Naive thymus-derived CD8-positive, alpha-beta T cell (primary cell): ENCODE measurements at regions not wholly inside any gene's neighbourhood (a gene's known extent, or its start where the extent isn't known, plus 50 kb on each side); places are given as distances from the start of the nearest gene placed in this dataset.

ENCODE experiments used
- ATAC-seq, 2 donors: fragments of 150-1000 bp; cut with Tn5 transposase in 1 of 2; sonication (Bioruptor Pico), chemical (Tn5 transposase) in 1 of 2; 1 replicate in 1 of 2; 2 replicates in 1 of 2; pipeline ENCODE4 v1.10.0; 2021; ENCODE audit warnings: mild to moderate bottlenecking in 2 of 2, moderate library complexity in 2 of 2
- POLR2A ChIA-PET: fragments of 350-600 bp; sonication (Branson Sonifier 250); formaldehyde crosslinking; loops from one replicate; lab custom pipeline; 2021; ENCODE audit warnings: antibody characterized with exemption; lab: Charles Lee
- DNase-seq, 10 donors: peaks; one replicate each; pipeline versions ENCODE4 v3.0.0 to v3.0.0-alpha.2; 2020 to 2022
- H3K27ac Mint-ChIP-seq, 10 donors: one replicate each; pipeline ENCODE4 v1.8.0; 2020 to 2022; ENCODE audit warnings: mild to moderate bottlenecking in 10 of 10, mixed read lengths in 10 of 10, moderate library complexity in 4 of 10, inconsistent platforms in 1 of 10
- H3K27me3 Mint-ChIP-seq, 5 donors: one replicate each; pipeline ENCODE4 v1.8.0; 2021 to 2022; ENCODE audit warnings: mixed read lengths in 5 of 5
- H3K36me3 Mint-ChIP-seq, 3 donors: one replicate each; pipeline ENCODE4 v1.8.0; 2020 to 2022; ENCODE audit warnings: mixed read lengths in 3 of 3, mild to moderate bottlenecking in 2 of 3, inconsistent platforms in 1 of 3
- H3K4me1 Mint-ChIP-seq, 4 donors: one replicate each; pipeline ENCODE4 v1.8.0; 2021 to 2022; ENCODE audit warnings: mixed read lengths in 4 of 4
- H3K4me3 Mint-ChIP-seq, 10 donors: one replicate each; pipeline ENCODE4 v1.8.0; 2020 to 2022; ENCODE audit warnings: mild to moderate bottlenecking in 10 of 10, mixed read lengths in 10 of 10, moderate library complexity in 6 of 10, inconsistent platforms in 1 of 10
- H3K9me3 Mint-ChIP-seq, 9 donors: one replicate each; pipeline ENCODE4 v1.8.0; 2020 to 2022; ENCODE audit warnings: mixed read lengths in 9 of 9, mild to moderate bottlenecking in 3 of 9, inconsistent platforms in 1 of 9, moderate library complexity in 1 of 9

GRCh38 chr20:8935878-8936277 lies 133.0 kb upstream of the PLCB4 start:
- no peaks in the 10 kb centered on the region for H3K36me3 Mint-ChIP-seq
- ATAC-seq, result no peak
- no peak overlapping the region for H3K27ac Mint-ChIP-seq
- DNase-seq, result no peak
- no peaks in the 10 kb centered on the region for H3K4me1 Mint-ChIP-seq
- peaks cover 0 to 7% (median 0%) of the 10 kb centered on the region in 9 donors for H3K9me3 Mint-ChIP-seq
- peaks cover 0 to 4% (median 0%) of the 10 kb centered on the region in 5 donors for H3K27me3 Mint-ChIP-seq
- no peak overlapping the region for H3K4me3 Mint-ChIP-seq
- POLR2A ChIA-PET, result no interaction called here

GRCh38 chr20:8938532-8938931 lies 130.4 kb upstream of the PLCB4 start:
- Mint-ChIP-seq H3K4me1 (no peaks in the 10 kb centered on the region), H3K4me3 (no peak overlapping the region), H3K9me3 (peaks cover 0 to 3% (median 0%) of the 10 kb centered on the region in 9 donors), H3K27me3 (peaks cover 0 to 4% (median 0%) of the 10 kb centered on the region in 5 donors), H3K27ac (no peak overlapping the region), H3K36me3 (no peaks in the 10 kb centered on the region)
- POLR2A ChIA-PET, result no interaction called here
- no peak for ATAC-seq
- no peak for DNase-seq

- Mint-ChIP-seq H3K9me3 (peaks cover 0 to 3% (median 0%) of the 10 kb centered on the region in 9 donors), H3K4me1 (no peaks in the 10 kb centered on the region), H3K36me3 (no peaks in the 10 kb centered on the region), H3K27ac (no peak overlapping the region), H3K4me3 (no peak overlapping the region), H3K27me3 (peaks cover 0 to 4% (median 0%) of the 10 kb centered on the region in 5 donors)
- ATAC-seq (no peak), DNase-seq (no peak)
- POLR2A ChIA-PET, result no interaction called here
Observed at GRCh38 chr20:8940326-8940725, 128.6 kb upstream of the PLCB4 start.

- H3K36me3 Mint-ChIP-seq, result no peaks in the 10 kb centered on the region
- H3K27me3 Mint-ChIP-seq, result no peaks in the 10 kb centered on the region
- no peak for ATAC-seq
- no peak for DNase-seq
- H3K9me3 Mint-ChIP-seq, result peaks cover 0 to 3% (median 0%) of the 10 kb centered on the region in 9 donors
- no peak overlapping the region for H3K4me3 Mint-ChIP-seq
- POLR2A ChIA-PET, result no interaction called here
- H3K27ac Mint-ChIP-seq, result no peak overlapping the region
- H3K4me1 Mint-ChIP-seq, result no peaks in the 10 kb centered on the region
Observed at GRCh38 chr20:8943631-8944030, 125.3 kb upstream of the PLCB4 start.

GRCh38 chr20:8946036-8946940 lies 122.6 kb upstream of the PLCB4 start:
- H3K4me3 Mint-ChIP-seq, result no peak overlapping the region

GRCh38 chr20:8948442-8949020 lies 120.4 kb upstream of the PLCB4 start:
- no peaks in the 10 kb centered on the region for H3K36me3 Mint-ChIP-seq
- H3K27ac Mint-ChIP-seq, result no peak overlapping the region
- H3K4me1 Mint-ChIP-seq, result no peaks in the 10 kb centered on the region
- peaks cover 0 to 1% (median 0%) of the 10 kb centered on the region in 9 donors for H3K9me3 Mint-ChIP-seq
- H3K4me3 Mint-ChIP-seq, result no peak overlapping the region
- no peak for DNase-seq
- no peak for ATAC-seq
- POLR2A ChIA-PET, result no interaction called here
- H3K27me3 Mint-ChIP-seq, result peaks cover 0 to 2% (median 0%) of the 10 kb centered on the region in 5 donors

More at GRCh38 chr20:8946036-8946940, 122.6 kb upstream of the PLCB4 start:
- Mint-ChIP-seq H3K4me1 (no peaks in the 10 kb centered on the region), H3K9me3 (no peaks in the 10 kb centered on the region), H3K27me3 (peaks cover 0 to under 1% (median 0%) of the 10 kb centered on the region in 5 donors), H3K36me3 (no peaks in the 10 kb centered on the region), H3K27ac (no peak overlapping the region)
- no peak for DNase-seq
- POLR2A ChIA-PET, result no interaction called here
- ATAC-seq, result no peak

- Mint-ChIP-seq H3K4me3 (no peak overlapping the region), H3K27ac (no peak overlapping the region), H3K27me3 (peaks cover 0 to 2% (median 0%) of the 10 kb centered on the region in 5 donors), H3K9me3 (peaks cover 0 to 1% (median 0%) of the 10 kb centered on the region in 9 donors), H3K4me1 (no peaks in the 10 kb centered on the region), H3K36me3 (no peaks in the 10 kb centered on the region)
- DNase-seq (no peak), ATAC-seq (no peak)
- POLR2A ChIA-PET, result no interaction called here
Observed at GRCh38 chr20:8951164-8951563, 117.7 kb upstream of the PLCB4 start.

GRCh38 chr20:8952721-8953120 lies 116.2 kb upstream of the PLCB4 start:
- Mint-ChIP-seq H3K4me3 (no peak overlapping the region), H3K27ac (no peak overlapping the region), H3K27me3 (peaks cover 0 to 2% (median 0%) of the 10 kb centered on the region in 5 donors), H3K9me3 (peaks cover 0 to 2% (median 0%) of the 10 kb centered on the region in 9 donors), H3K36me3 (no peaks in the 10 kb centered on the region), H3K4me1 (no peaks in the 10 kb centered on the region)
- ATAC-seq, result no peak
- no peak for DNase-seq
- POLR2A ChIA-PET, result no interaction called here

- Mint-ChIP-seq H3K4me3 (no peak overlapping the region), H3K9me3 (peaks cover 0 to 2% (median 0%) of the 10 kb centered on the region in 9 donors), H3K27ac (no peak overlapping the region), H3K27me3 (peaks cover 0 to 2% (median 0%) of the 10 kb centered on the region in 5 donors), H3K36me3 (no peaks in the 10 kb centered on the region), H3K4me1 (no peaks in the 10 kb centered on the region)
- ATAC-seq (no peak), DNase-seq (no peak)
- POLR2A ChIA-PET, result no interaction called here
Observed at GRCh38 chr20:8953300-8953699, 115.6 kb upstream of the PLCB4 start.

GRCh38 chr20:8960241-8960640 lies 108.6 kb upstream of the PLCB4 start:
- peaks cover 0 to 13% (median 6%) of the 10 kb centered on the region in 5 donors for H3K27me3 Mint-ChIP-seq
- no peaks in the 10 kb centered on the region for H3K4me1 Mint-ChIP-seq
- ATAC-seq, result no peak
- no peak for DNase-seq
- no peak overlapping the region for H3K4me3 Mint-ChIP-seq
- no peak overlapping the region for H3K27ac Mint-ChIP-seq
- POLR2A ChIA-PET, result no interaction called here
- H3K9me3 Mint-ChIP-seq, result peaks cover 0 to 11% (median 0%) of the 10 kb centered on the region in 9 donors
- H3K36me3 Mint-ChIP-seq, result no peaks in the 10 kb centered on the region

- H3K27me3 Mint-ChIP-seq, result peaks cover 0 to 13% (median 6%) of the 10 kb centered on the region in 5 donors
- POLR2A ChIA-PET, result no interaction called here
- H3K4me1 Mint-ChIP-seq, result no peaks in the 10 kb centered on the region
- H3K9me3 Mint-ChIP-seq, result peaks cover 0 to 12% (median 0%) of the 10 kb centered on the region in 9 donors
- DNase-seq (no peak), ATAC-seq (no peak)
- no peak overlapping the region for H3K4me3 Mint-ChIP-seq
- H3K36me3 Mint-ChIP-seq, result no peaks in the 10 kb centered on the region
- H3K27ac Mint-ChIP-seq, result no peak overlapping the region
Observed at GRCh38 chr20:8963330-8963729, 105.6 kb upstream of the PLCB4 start.

- Mint-ChIP-seq H3K9me3 (peaks cover 0 to 21% (median 0%) of the 10 kb centered on the region in 9 donors), H3K27me3 (peaks cover 0 to 13% (median 6%) of the 10 kb centered on the region in 5 donors), H3K27ac (no peak overlapping the region), H3K4me3 (no peak overlapping the region), H3K4me1 (no peaks in the 10 kb centered on the region), H3K36me3 (no peaks in the 10 kb centered on the region)
- POLR2A ChIA-PET, result no interaction called here
- no peak for DNase-seq
- ATAC-seq, result no peak
Observed at GRCh38 chr20:8964959-8965562, 103.8 kb upstream of the PLCB4 start.
